ENCODE measurements at regions not wholly inside any gene's neighbourhood (a gene's known extent, or its start where the extent isn't known, plus 50 kb on each side); places are given as distances from the start of the nearest gene placed in this dataset.

- no peaks in the 10 kb centered on the region for H3K27me3 Mint-ChIP-seq (ENCODE audit: unreplicated experiment)
- H3K9me3 Mint-ChIP-seq (ENCODE audit: unreplicated experiment), result peaks cover 8% of the 10 kb centered on the region
- H3K4me3 Mint-ChIP-seq (ENCODE audit: unreplicated experiment), result no peak overlapping the region
- DNase-seq (ENCODE audit: extremely low spot score, unreplicated experiment), result no peak
- H3K4me1 Mint-ChIP-seq (ENCODE audit: unreplicated experiment), result no peaks in the 10 kb centered on the region
- TF ChIP-seq CTCF (IDR thresholded peaks at IDR 0.05), result no peak
- no peaks in the 10 kb centered on the region for H3K36me3 Mint-ChIP-seq (ENCODE audit: unreplicated experiment)
- H3K27ac Mint-ChIP-seq (ENCODE audit: unreplicated experiment), result no peak overlapping the region
These were observed 996.3 kb upstream of the CDH10 start for GRCh38 chr5:25641124-25641523.

GRCh38 chr5:25619273-25619672 lies 974.5 kb upstream of the CDH10 start:
- Mint-ChIP-seq H3K27me3 (ENCODE audit: unreplicated experiment) (no peaks in the 10 kb centered on the region), H3K4me3 (ENCODE audit: unreplicated experiment) (no peak overlapping the region), H3K9me3 (ENCODE audit: unreplicated experiment) (peaks cover 4% of the 10 kb centered on the region), H3K4me1 (ENCODE audit: unreplicated experiment) (no peaks in the 10 kb centered on the region), H3K36me3 (ENCODE audit: unreplicated experiment) (no peaks in the 10 kb centered on the region), H3K27ac (ENCODE audit: unreplicated experiment) (no peak overlapping the region)
- no peak for DNase-seq (ENCODE audit: extremely low spot score, unreplicated experiment)
- TF ChIP-seq CTCF (IDR thresholded peaks at IDR 0.05), result no peak

GRCh38 chr5:25618821-25619220 lies 974.0 kb upstream of the CDH10 start:
- Mint-ChIP-seq H3K36me3 (ENCODE audit: unreplicated experiment) (no peaks in the 10 kb centered on the region), H3K9me3 (ENCODE audit: unreplicated experiment) (peaks cover 4% of the 10 kb centered on the region), H3K4me1 (ENCODE audit: unreplicated experiment) (no peaks in the 10 kb centered on the region), H3K4me3 (ENCODE audit: unreplicated experiment) (no peak overlapping the region), H3K27me3 (ENCODE audit: unreplicated experiment) (no peaks in the 10 kb centered on the region), H3K27ac (ENCODE audit: unreplicated experiment) (no peak overlapping the region)
- no peak for DNase-seq (ENCODE audit: extremely low spot score, unreplicated experiment)
- no peak for TF ChIP-seq CTCF (IDR thresholded peaks at IDR 0.05)

- H3K36me3 Mint-ChIP-seq (ENCODE audit: unreplicated experiment), result no peaks in the 10 kb centered on the region
- no peaks in the 10 kb centered on the region for H3K27me3 Mint-ChIP-seq (ENCODE audit: unreplicated experiment)
- peaks cover 18% of the 10 kb centered on the region for H3K9me3 Mint-ChIP-seq (ENCODE audit: unreplicated experiment)
- H3K27ac Mint-ChIP-seq (ENCODE audit: unreplicated experiment), result no peak overlapping the region
- TF ChIP-seq CTCF (IDR thresholded peaks at IDR 0.05), result no peak
- H3K4me3 Mint-ChIP-seq (ENCODE audit: unreplicated experiment), result no peak overlapping the region
- H3K4me1 Mint-ChIP-seq (ENCODE audit: unreplicated experiment), result no peaks in the 10 kb centered on the region
- DNase-seq (ENCODE audit: extremely low spot score, unreplicated experiment), result no peak
These were observed 969.7 kb upstream of the CDH10 start for GRCh38 chr5:25614466-25614865.

GRCh38 chr5:25604681-25605080 lies 959.9 kb upstream of the CDH10 start:
- TF ChIP-seq CTCF (IDR thresholded peaks at IDR 0.05), result no peak
- no peaks in the 10 kb centered on the region for H3K27me3 Mint-ChIP-seq (ENCODE audit: unreplicated experiment)
- peaks cover 46% of the 10 kb centered on the region for H3K9me3 Mint-ChIP-seq (ENCODE audit: unreplicated experiment)
- no peaks in the 10 kb centered on the region for H3K36me3 Mint-ChIP-seq (ENCODE audit: unreplicated experiment)
- no peaks in the 10 kb centered on the region for H3K4me1 Mint-ChIP-seq (ENCODE audit: unreplicated experiment)
- H3K27ac Mint-ChIP-seq (ENCODE audit: unreplicated experiment), result no peak overlapping the region
- no peak overlapping the region for H3K4me3 Mint-ChIP-seq (ENCODE audit: unreplicated experiment)
- no peak for DNase-seq (ENCODE audit: extremely low spot score, unreplicated experiment)

Measured in osteocyte (in vitro differentiated cells).